ENCODE measurements at regions not wholly inside any gene's neighbourhood (a gene's known extent, or its start where the extent isn't known, plus 50 kb on each side); places are given as distances from the start of the nearest gene placed in this dataset.

DNA sequence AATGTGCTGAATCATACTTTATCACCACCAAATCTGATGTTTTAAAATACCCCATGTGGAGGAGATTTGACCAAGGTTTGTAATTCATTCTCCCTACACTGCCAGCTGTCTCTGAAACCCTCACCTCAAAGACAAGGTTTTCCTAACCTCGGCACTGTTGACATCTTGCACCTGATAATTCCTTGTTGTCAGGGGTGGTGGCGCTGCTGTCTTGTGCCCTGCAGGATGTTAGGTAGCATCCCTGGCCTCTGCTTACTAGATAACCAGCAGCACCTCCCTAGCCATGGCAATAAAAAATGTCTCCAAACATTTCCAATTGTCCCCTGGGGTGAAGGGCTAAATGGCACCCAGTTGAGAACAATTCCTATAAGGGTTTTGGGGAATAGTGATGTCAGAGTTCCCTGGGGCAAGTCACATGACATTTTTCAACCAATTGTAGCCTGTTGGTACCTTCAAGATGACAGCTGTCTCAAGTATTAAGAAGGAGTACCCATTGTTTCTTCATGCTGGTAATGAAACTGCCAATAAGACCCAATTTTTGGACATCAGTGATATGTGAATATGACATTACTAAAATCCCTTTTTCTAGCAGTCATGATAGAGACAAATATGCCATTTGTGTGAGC is 160.6 kb upstream of the PLCXD3 start:
- TF ChIP-seq MYC (IDR thresholded peaks at IDR 0.05; ENCODE audit: low read depth, low read length) (no peak), POLR2A (IDR thresholded peaks at IDR 0.05; ENCODE audit: extremely low read depth, insufficient read length) (no peak)
- TF ChIP-seq, protein P1, sequence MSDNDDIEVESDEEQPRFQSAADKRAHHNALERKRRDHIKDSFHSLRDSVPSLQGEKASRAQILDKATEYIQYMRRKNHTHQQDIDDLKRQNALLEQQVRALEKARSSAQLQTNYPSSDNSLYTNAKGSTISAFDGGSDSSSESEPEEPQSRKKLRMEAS (IDR thresholded peaks at IDR 0.05; ENCODE audit: low read depth, low read length) = no peak
- TF ChIP-seq, protein P2, sequence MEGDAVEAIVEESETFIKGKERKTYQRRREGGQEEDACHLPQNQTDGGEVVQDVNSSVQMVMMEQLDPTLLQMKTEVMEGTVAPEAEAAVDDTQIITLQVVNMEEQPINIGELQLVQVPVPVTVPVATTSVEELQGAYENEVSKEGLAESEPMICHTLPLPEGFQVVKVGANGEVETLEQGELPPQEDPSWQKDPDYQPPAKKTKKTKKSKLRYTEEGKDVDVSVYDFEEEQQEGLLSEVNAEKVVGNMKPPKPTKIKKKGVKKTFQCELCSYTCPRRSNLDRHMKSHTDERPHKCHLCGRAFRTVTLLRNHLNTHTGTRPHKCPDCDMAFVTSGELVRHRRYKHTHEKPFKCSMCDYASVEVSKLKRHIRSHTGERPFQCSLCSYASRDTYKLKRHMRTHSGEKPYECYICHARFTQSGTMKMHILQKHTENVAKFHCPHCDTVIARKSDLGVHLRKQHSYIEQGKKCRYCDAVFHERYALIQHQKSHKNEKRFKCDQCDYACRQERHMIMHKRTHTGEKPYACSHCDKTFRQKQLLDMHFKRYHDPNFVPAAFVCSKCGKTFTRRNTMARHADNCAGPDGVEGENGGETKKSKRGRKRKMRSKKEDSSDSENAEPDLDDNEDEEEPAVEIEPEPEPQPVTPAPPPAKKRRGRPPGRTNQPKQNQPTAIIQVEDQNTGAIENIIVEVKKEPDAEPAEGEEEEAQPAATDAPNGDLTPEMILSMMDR (IDR thresholded peaks at IDR 0.05; ENCODE audit: low read depth, low read length) = no peak
- DNase-seq (ENCODE audit: low read depth) = no peak
- H3K4me3 ChIP-seq (ENCODE audit: low read depth, low read length) = no peak overlapping the region

DNA sequence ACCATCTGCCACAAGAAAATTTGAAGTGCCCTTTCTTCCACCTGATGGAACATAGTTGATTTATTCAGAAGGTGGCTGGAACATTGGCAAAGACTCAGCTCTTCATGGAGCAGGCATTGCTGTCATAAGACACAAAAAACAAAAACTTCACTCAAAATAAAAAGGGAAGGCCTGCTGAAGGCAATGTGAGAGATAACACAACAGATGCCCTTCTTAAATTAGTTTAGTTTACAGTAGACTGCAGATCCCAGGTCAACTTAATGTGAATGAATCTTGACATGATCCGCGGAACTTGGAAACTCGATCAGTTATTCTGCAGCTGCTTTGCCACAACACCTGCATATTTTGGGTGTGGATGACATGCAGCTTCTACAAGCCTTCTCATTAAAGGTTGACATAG is 159.8 kb upstream of the PLCXD3 start:
- DNase-seq (ENCODE audit: low read depth) = no peak
- TF ChIP-seq POLR2A (IDR thresholded peaks at IDR 0.05; ENCODE audit: extremely low read depth, insufficient read length) (no peak), MYC (IDR thresholded peaks at IDR 0.05; ENCODE audit: low read depth, low read length) (no peak)
- TF ChIP-seq, protein P1 (IDR thresholded peaks at IDR 0.05; ENCODE audit: low read depth, low read length) = no peak
- TF ChIP-seq, protein P2 (IDR thresholded peaks at IDR 0.05; ENCODE audit: low read depth, low read length) = no peak
- H3K4me3 ChIP-seq (ENCODE audit: low read depth, low read length) = no peak overlapping the region

DNA sequence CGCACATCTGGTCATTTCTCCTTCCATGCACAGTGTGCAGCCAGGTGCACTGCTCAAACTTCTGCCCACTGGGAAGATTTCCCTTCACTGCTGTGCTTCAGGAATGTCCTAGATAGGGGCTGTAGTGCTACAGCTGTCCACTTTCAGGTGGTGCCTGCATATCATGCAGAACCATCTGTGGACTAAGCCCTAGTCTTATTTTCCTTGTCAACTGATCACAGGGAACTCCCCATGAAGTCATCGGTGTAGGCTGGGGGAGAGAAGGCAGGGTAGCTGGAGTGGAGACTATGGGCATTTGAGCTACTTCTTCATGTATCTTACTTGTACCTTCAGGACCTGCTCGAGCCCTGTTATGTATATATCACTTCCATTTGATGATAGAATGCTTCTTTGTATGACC is 150.9 kb upstream of the PLCXD3 start:
- no peak for DNase-seq (ENCODE audit: low read depth)

DNA sequence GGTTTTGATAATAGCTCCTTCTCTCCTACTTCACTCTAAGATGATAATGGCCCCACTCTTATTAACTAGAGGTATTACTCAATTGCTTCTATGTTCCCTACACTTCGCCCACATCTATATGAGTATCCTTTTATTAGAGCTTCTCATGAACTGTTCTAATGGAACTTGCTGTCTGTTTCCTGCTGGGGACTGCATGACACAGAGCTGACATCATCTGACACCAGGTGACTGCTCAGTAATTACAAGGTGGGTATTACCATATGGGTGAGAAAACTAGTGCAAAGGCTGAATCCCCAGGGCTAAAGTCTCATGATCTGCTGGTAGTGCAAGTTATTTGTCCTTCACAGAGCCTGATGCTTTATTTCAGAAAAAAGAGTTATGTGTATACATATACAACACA is 146.2 kb upstream of the PLCXD3 start:
- TF ChIP-seq MYC (IDR thresholded peaks at IDR 0.05; ENCODE audit: low read depth, low read length) = no peak
- TF ChIP-seq, protein P1 (IDR thresholded peaks at IDR 0.05; ENCODE audit: low read depth, low read length) = no peak
- TF ChIP-seq, protein P2 (IDR thresholded peaks at IDR 0.05; ENCODE audit: low read depth, low read length) = no peak
- DNase-seq (ENCODE audit: low read depth) = no peak
- H3K4me3 ChIP-seq (ENCODE audit: low read depth, low read length) = no peak overlapping the region

More for the DNA sequence above, 150.9 kb upstream of the PLCXD3 start:
- no peak for TF ChIP-seq POLR2A (IDR thresholded peaks at IDR 0.05; ENCODE audit: extremely low read depth, insufficient read length)
- TF ChIP-seq, protein P1 (IDR thresholded peaks at IDR 0.05; ENCODE audit: low read depth, low read length) = no peak
- no peak for TF ChIP-seq MYC (IDR thresholded peaks at IDR 0.05; ENCODE audit: low read depth, low read length)
- TF ChIP-seq, protein P2 (IDR thresholded peaks at IDR 0.05; ENCODE audit: low read depth, low read length) = no peak
- no peak overlapping the region for H3K4me3 ChIP-seq (ENCODE audit: low read depth, low read length)

DNA sequence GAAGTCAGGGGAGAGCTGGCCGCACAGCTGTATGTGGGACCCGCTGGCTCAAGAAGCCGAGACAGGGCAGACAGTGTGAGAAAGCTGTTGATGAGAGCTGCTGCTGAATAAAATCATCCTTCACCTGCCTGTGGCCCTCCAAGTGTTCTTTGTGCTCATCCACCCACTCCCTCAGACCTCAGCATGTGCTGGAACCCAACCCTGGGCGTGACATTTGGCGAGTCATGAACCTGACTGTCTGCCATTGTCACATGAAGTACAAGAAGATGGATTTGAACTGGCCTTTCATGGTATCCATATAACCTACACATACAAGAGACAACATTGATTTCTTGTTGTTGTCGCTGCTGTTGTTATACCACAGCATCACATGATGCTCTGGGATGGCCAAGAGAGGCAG is 139.7 kb upstream of the PLCXD3 start:
- no peak overlapping the region for H3K4me3 ChIP-seq (ENCODE audit: low read depth, low read length)
- no peak for DNase-seq (ENCODE audit: low read depth)
- TF ChIP-seq, protein P2 (IDR thresholded peaks at IDR 0.05; ENCODE audit: low read depth, low read length) = no peak
- TF ChIP-seq MYC (IDR thresholded peaks at IDR 0.05; ENCODE audit: low read depth, low read length) = no peak
- TF ChIP-seq, protein P1 (IDR thresholded peaks at IDR 0.05; ENCODE audit: low read depth, low read length) = no peak
- no peak for TF ChIP-seq POLR2A (IDR thresholded peaks at IDR 0.05; ENCODE audit: extremely low read depth, insufficient read length)
